HG02840 (cell line): ENCODE measurements at regions not wholly inside any gene's neighbourhood (a gene's known extent, or its start where the extent isn't known, plus 50 kb on each side); places are given as distances from the start of the nearest gene placed in this dataset.

Experiments
- ATAC-seq: cut with Tn5 transposase; IDR thresholded peaks from one replicate; pipeline ENCODE4 v1.9.1; 2021; ENCODE audit warnings: mild to moderate bottlenecking, moderate library complexity, moderate number of reproducible peaks; ENCODE audit not compliant: unreplicated experiment, low FRiP score

- no peak for ATAC-seq
Observed at GRCh38 chr4:177033632-177034031, 240.9 kb upstream of the VEGFC start.

DNA sequence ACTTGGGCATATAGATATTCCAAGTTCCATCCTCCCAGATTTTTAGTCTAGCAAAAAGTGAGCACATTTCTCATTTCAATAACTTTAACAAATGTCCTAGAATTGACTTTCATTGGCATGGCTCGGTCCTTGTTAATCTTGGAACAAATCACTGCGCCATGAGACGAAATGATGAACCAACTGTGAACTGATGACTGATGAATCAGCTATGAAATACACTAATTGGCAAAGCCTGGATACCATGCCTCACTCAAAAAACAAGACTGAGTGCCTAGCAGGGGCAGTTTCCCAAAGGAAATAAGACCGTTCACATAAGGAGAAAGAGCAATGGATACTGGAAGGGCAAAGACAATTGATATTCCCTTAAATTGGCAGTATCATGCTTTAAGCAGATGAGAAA is 248.6 kb upstream of the VEGFC start:
- no peak for ATAC-seq

- peak; percentile 78 for ATAC-seq
Observed at GRCh38 chr4:177047070-177047850, 254.5 kb upstream of the VEGFC start.

DNA sequence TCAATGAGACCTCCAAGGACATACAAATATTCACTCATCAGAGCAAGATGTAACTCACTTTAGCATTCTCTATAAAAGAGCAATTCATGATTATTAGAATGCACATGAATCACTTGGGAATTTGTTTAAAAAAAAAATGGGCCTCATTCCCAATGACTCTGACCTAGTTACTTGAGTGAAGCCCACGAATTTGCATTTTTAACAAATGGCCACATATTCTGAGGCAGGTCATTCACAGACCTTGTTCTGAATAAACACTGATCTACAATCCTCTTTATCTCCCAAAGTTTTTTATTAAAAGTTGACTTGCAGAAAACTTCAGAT is 255.1 kb upstream of the VEGFC start:
- ATAC-seq = no peak

GRCh38 chr4:177051473-177052060 is 258.1 kb upstream of the NEIL3 start:
- no peak for ATAC-seq

GRCh38 chr4:177052211-177052934 is 257.3 kb upstream of the NEIL3 start:
- ATAC-seq = no peak

DNA sequence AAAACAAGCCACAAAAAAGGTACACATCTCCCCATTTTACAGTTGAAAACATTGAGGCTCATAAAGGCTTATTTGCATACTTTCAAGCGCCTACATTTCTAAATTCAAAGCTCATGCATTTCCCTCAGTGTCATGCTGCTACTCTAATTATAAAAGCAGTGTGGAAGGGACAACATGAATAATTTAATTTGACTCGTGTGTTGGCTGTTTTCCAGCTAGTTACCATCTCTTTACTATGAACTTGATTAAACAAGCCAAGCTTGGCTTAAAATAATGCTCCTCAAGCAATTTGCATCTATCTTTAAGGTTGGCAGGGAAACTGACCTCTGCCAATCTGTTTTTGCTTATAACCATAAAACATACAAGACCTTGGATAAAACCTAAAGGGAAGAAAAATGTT is 252.5 kb upstream of the NEIL3 start:
- no peak for ATAC-seq

DNA sequence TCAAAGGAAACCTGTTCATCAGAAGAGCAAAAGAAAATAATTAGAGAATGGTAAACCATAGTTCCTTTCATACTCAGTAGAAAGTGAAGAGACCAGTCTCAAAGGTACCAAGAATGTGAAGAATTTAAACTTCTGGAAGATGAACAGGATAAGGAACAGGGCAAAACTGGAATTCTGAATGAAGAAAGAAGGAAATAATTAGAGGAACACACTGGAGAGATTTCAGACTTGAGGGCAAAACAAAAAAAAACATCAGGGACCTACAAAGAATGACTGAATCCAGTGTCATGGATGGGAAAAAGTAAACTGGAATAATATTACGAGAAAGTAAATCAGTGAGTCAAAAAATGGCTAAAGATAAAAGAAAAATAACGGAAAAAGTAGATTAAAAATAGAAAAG is 245.6 kb upstream of the NEIL3 start:
- no peak for ATAC-seq

GRCh38 chr4:177064729-177065394 is 244.8 kb upstream of the NEIL3 start:
- no peak for ATAC-seq

- ATAC-seq = no peak
Observed at GRCh38 chr4:177066746-177067145, 242.9 kb upstream of the NEIL3 start.

DNA sequence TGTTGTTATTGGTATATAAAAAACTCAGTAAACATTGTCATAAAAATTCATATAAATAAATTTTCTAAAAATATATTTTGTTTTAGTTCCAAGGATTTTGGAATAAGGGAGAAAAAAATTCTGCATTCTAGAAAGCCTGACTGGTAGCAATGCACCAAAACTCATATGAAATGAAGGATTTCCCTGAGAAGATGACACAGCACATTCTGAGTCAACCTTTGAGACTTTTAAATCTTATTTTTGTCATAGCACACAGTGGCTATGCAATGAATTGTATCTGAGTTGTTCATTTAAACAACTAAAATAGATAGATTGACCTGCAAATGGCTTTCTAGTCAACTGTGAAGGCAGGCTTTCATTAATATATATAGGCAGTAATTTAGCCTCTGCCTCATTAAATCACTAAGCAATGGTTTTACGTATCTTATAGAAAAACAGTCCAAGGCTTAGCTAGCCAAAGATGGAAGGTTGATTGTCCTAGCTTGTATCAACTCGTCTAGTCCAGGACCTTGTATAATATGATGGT is 239.1 kb upstream of the NEIL3 start:
- no peak for ATAC-seq

DNA sequence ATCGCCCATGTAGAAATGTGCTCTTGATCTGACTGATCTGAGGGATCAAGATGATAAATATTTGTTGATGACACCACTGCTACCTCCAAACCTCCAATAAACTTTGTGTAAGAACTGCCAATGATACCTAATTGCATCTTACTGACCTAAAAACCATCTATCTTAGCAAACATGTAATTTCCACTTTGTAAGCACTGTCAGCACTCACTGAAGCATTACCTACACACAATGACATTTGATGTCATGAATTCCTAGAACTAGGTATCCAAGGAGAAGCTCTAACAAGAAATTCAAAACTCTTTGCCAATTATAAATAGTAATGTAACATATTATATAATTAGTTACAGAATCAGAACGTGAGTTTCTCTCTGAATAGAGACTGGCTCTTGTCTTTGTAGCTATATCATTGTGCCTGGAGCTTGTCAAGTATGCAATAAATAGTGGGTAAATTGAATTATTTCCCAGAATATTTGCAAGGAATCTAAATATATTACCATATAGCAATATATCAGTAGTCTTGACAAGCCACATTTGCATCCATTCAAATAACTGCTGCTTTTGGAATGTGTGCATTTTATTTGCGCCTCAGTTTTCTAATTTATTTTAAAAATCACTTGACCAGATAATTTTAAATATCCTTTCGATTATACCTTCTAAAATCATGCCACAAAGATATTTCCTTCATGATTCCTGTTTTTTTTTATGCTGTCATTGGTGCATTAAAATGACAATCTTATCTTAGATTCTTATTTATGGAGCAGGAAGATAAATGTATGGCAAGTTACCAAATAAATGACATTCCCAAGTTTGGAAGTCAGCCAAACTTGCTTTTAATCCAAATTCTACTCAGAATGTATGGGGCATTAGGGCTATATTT is 232.3 kb upstream of the NEIL3 start:
- no peak for ATAC-seq

DNA sequence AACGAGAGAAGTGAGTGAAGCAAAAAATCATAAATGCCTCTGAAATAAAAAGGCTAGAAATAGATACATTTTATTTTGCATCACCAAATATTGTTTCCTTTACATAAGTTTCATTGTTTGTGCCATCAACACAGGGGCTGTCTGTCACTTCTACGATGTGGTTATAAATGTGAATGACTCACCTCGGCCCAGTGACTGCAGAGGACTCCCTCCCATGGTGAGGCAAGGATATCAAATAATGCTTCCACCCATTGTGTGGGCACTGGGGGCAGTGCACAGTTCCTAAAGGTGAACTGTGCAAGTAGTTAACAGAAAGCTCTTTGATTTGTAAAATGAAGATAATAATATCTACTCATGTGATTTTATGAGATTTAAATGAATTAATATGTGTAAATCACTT is 230.3 kb upstream of the NEIL3 start:
- ATAC-seq = no peak

- ATAC-seq = no peak
Observed at GRCh38 chr4:177080388-177080787, 229.3 kb upstream of the NEIL3 start.

GRCh38 chr4:177087060-177087459 is 222.6 kb upstream of the NEIL3 start:
- ATAC-seq = no peak

GRCh38 chr4:177087499-177087898 is 222.2 kb upstream of the NEIL3 start:
- no peak for ATAC-seq

GRCh38 chr4:177091515-177091914 is 218.2 kb upstream of the NEIL3 start:
- no peak for ATAC-seq

DNA sequence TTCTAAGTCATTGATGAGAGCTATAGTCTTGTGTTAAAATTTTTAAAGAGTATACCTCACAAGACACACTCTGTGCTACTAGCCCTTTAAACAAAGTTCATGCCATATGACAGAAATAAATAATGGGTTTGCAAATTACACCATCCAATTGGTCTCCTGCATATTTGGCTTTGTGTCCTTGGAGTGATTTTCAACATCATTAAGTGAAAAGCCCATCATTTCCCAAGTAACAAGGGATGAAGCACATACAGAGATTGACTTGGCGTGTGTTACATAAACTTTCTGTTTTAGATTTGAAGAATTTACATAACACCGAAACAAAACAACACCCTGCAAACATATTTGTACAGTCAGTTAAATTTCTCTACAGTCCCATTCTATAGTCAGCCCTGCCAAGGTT is 216.9 kb upstream of the NEIL3 start:
- ATAC-seq = no peak

DNA sequence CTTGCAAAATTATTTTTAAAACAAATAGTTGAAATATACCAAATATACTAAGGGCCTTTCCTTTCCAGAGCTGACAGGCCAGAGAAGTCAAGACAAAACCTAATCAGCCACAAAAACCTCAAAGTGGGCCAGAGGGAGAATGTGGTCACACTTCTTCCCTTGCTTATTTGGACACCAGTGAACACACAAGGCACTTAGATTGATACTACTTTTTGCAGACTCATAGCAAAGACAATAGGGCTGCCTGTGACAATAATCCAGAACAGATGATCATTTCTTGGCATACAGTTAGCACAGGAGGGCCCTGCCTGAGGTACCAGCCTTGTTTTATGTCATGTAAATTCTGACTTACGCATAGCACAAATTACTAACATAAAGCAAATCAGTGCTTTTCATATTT is 215.7 kb upstream of the NEIL3 start:
- no peak for ATAC-seq

- ATAC-seq = no peak
Observed at GRCh38 chr4:177097291-177097690, 212.4 kb upstream of the NEIL3 start.
